ENCODE measurements at regions not wholly inside any gene's neighbourhood (a gene's known extent, or its start where the extent isn't known, plus 50 kb on each side); places are given as distances from the start of the nearest gene placed in this dataset.

- Histone ChIP-seq H3K4me3 (no peak overlapping the region), H3K4me1 (no peaks in the 10 kb centered on the region), H3K36me3 (replicated peaks in 1 of 2; ENCODE audit: insufficient read depth in 1 of 2, low read depth in 2 of 2) (no peaks in the 10 kb centered on the region), H3K27me3 (no peaks in the 10 kb centered on the region), H3K9me3 (no peaks in the 10 kb centered on the region), H3K27ac (no peak overlapping the region)
- TF ChIP-seq, protein P1, sequence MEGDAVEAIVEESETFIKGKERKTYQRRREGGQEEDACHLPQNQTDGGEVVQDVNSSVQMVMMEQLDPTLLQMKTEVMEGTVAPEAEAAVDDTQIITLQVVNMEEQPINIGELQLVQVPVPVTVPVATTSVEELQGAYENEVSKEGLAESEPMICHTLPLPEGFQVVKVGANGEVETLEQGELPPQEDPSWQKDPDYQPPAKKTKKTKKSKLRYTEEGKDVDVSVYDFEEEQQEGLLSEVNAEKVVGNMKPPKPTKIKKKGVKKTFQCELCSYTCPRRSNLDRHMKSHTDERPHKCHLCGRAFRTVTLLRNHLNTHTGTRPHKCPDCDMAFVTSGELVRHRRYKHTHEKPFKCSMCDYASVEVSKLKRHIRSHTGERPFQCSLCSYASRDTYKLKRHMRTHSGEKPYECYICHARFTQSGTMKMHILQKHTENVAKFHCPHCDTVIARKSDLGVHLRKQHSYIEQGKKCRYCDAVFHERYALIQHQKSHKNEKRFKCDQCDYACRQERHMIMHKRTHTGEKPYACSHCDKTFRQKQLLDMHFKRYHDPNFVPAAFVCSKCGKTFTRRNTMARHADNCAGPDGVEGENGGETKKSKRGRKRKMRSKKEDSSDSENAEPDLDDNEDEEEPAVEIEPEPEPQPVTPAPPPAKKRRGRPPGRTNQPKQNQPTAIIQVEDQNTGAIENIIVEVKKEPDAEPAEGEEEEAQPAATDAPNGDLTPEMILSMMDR (IDR thresholded peaks at IDR 0.05): no peak
- TF ChIP-seq POLR2A (IDR thresholded peaks at IDR 0.05): no peak
- ATAC-seq (no peak), DNase-seq (no peak)
- intact Hi-C loops (cut with DNase I): no loop called here
Observed at GRCh38 chr13:101003566-101003965, 329.0 kb upstream of the TMTC4 start.

DNA sequence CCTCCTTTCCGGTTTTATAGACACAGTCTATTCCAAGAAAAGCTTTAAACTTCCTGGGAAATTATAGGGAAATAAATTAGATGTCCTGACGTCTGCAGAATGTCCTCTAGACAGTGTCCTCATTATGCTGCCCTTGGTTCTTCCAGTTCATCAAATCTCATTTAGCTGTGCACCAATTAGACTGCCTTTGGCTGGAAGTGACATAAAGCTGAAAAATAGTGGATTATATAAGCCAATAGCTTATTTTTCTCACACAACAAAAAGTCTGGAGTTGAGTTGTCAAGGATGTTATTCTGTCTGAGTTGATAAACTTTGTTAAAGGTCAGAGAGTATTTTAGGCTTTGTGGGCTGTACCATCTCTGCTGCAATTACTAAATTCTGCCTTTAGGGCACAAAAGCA lies 314.8 kb upstream of the TMTC4 start:
- TF ChIP-seq POLR2A (IDR thresholded peaks at IDR 0.05): no peak
- TF ChIP-seq, protein P1 (IDR thresholded peaks at IDR 0.05): no peak
- intact Hi-C loops (cut with DNase I): no loop called here
- 15 to 19% methylated on average over 2 of the region's 2 CpGs for WGBS, 2 donors

DNA sequence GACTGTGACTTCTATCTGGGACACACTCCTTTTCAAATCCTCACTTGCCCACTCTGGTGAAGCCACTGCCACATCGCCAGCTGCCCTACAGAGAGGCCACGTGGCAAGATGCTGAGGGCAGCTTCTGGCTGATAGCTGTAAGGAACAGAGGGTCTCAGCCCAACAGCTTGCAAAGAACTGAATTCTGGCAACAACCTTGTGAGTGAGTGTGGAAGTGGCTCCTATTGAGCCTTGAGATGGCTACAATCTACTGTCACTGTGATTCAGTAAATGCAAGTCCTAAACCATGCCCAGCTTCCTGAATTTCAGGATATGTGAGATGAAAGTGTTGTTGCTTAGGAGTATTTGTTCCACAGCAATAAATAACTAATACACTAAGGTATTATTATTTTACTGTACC lies 314.3 kb upstream of the TMTC4 start:
- Histone ChIP-seq H3K4me3 (no peak overlapping the region), H3K27me3 (no peaks in the 10 kb centered on the region), H3K9me3 (no peaks in the 10 kb centered on the region), H3K36me3 (replicated peaks in 1 of 2; ENCODE audit: insufficient read depth in 1 of 2, low read depth in 2 of 2) (no peaks in the 10 kb centered on the region), H3K4me1 (no peaks in the 10 kb centered on the region), H3K27ac (no peak overlapping the region)
- WGBS, 2 donors: 53 to 60% methylated on average over 2 of the region's 2 CpGs
- TF ChIP-seq POLR2A (IDR thresholded peaks at IDR 0.05): no peak
- TF ChIP-seq, protein P1 (IDR thresholded peaks at IDR 0.05): no peak
- no peak for DNase-seq
- intact Hi-C loops (cut with DNase I): no loop called here
- no peak for ATAC-seq

More for the DNA sequence above, 314.8 kb upstream of the TMTC4 start:
- no peak overlapping the region for H3K27ac ChIP-seq
- H3K36me3 ChIP-seq (replicated peaks in 1 of 2; ENCODE audit: insufficient read depth in 1 of 2, low read depth in 2 of 2): no peaks in the 10 kb centered on the region
- H3K9me3 ChIP-seq: no peaks in the 10 kb centered on the region
- no peak overlapping the region for H3K4me3 ChIP-seq
- DNase-seq (no peak), ATAC-seq (no peak)
- no peaks in the 10 kb centered on the region for H3K4me1 ChIP-seq
- no peaks in the 10 kb centered on the region for H3K27me3 ChIP-seq

DNA sequence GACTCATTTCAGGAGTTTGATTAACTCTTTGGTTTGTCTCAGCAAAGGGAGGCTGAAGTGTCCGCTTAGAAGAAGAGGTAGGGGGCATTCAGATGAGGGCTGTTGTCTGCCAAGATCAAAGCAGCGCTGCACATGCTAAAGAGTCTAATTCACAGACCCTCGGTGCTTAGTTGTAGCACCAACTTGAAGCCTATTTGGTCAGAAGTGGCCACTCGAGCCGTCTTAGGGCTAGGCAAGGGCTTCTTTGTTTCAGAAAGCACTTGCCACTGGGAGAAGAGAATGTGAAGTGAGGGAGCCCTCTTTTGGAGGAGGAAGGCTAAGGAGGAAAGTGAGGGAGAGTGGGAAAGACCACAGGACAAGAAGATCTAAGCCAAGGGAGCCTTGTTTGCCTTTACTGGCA lies 313.4 kb upstream of the TMTC4 start:
- Histone ChIP-seq H3K4me3 (no peak overlapping the region), H3K4me1 (no peaks in the 10 kb centered on the region), H3K27me3 (no peaks in the 10 kb centered on the region), H3K27ac (no peak overlapping the region), H3K36me3 (replicated peaks in 1 of 2; ENCODE audit: insufficient read depth in 1 of 2, low read depth in 2 of 2) (no peaks in the 10 kb centered on the region), H3K9me3 (no peaks in the 10 kb centered on the region)
- DNase-seq (peak in 1 of 4 donors; percentile 5), ATAC-seq (no peak)
- no peak for TF ChIP-seq POLR2A (IDR thresholded peaks at IDR 0.05)
- TF ChIP-seq, protein P1 (IDR thresholded peaks at IDR 0.05): peak in 3 of 7 experiments; percentile 17 to 25 (median 18)
- WGBS, 2 donors: 35 to 41% methylated on average over 5 of the region's 5 CpGs
- intact Hi-C loops (cut with DNase I): no loop called here

GRCh38 chr13:100986571-100986970 lies 312.0 kb upstream of the TMTC4 start:
- 19% methylated on average over 1 of the region's 1 CpG for WGBS, 2 donors
- Histone ChIP-seq H3K27ac (no peak overlapping the region), H3K27me3 (no peaks in the 10 kb centered on the region), H3K9me3 (no peaks in the 10 kb centered on the region), H3K4me1 (no peaks in the 10 kb centered on the region), H3K36me3 (replicated peaks in 1 of 2; ENCODE audit: insufficient read depth in 1 of 2, low read depth in 2 of 2) (no peaks in the 10 kb centered on the region), H3K4me3 (no peak overlapping the region)
- intact Hi-C loops (cut with DNase I): no loop called here
- TF ChIP-seq, protein P1 (IDR thresholded peaks at IDR 0.05): no peak
- no peak for TF ChIP-seq POLR2A (IDR thresholded peaks at IDR 0.05)
- no peak for DNase-seq
- no peak for ATAC-seq

Data from body of pancreas (tissue), 4 donors.